SU-DHL-6 (cell line): ENCODE measurements at regions not wholly inside any gene's neighbourhood (a gene's known extent, or its start where the extent isn't known, plus 50 kb on each side); places are given as distances from the start of the nearest gene placed in this dataset.

ENCODE experiments used
- H2AFZ ChIP-seq: fragments of 200-600 bp; sonication (generic); 2 replicates; pipeline ENCODE4 v1.6.1; 2014; ENCODE audit warnings: low read depth, mild to moderate bottlenecking, moderate library complexity, mixed read lengths, antibody characterized with exemption, low read length; ENCODE audit not compliant: severe bottlenecking
- H3F3A ChIP-seq: fragments of 200-600 bp; shearing (Covaris generic); 2 replicates; pipeline ENCODE4 v1.6.0; 2016; ENCODE audit warnings: antibody characterized with exemption, mild to moderate bottlenecking; ENCODE audit not compliant: insufficient read depth
- H3K27ac ChIP-seq: fragments of 200-600 bp; sonication (generic); 2 replicates; pipeline ENCODE4 v1.5.1; 2016; ENCODE audit warnings: low read depth, mild to moderate bottlenecking, low read length, moderate library complexity, mixed read lengths
- H3K27me3 ChIP-seq: fragments of 200-600 bp; sonication (generic), shearing (Covaris generic); 2 replicates; pipeline ENCODE4 v1.6.0; 2014; ENCODE audit warnings: mild to moderate bottlenecking, low read length
- H3K36me3 ChIP-seq: fragments of 200-600 bp; sonication (generic); 2 replicates; pipeline ENCODE4 v1.6.1; 2014; ENCODE audit warnings: mild to moderate bottlenecking, low read length, mixed read lengths
- H3K4me2 ChIP-seq: fragments of 300-600, 200-600 bp; shearing (Covaris generic), sonication (generic); 2 replicates; pipeline ENCODE4 v1.6.0; 2014; ENCODE audit warnings: low read length, low read depth, mild to moderate bottlenecking; ENCODE audit not compliant: poor library complexity, severe bottlenecking
- H3K4me3 ChIP-seq: fragments of 200-600 bp; sonication (generic); 2 replicates; pipeline ENCODE4 v1.5.1; 2014; ENCODE audit warnings: antibody characterized with exemption, low read length, mild to moderate bottlenecking, mixed read lengths; ENCODE audit not compliant: insufficient read depth, poor library complexity, severe bottlenecking
- H3K79me2 ChIP-seq: fragments of 200-600 bp; sonication (generic); 2 replicates; pipeline ENCODE4 v1.6.1; 2014; ENCODE audit warnings: mild to moderate bottlenecking, low read length, moderate library complexity; ENCODE audit not compliant: insufficient read depth
- H3K9ac ChIP-seq: fragments of 200-600 bp; sonication (generic); 2 replicates; pipeline ENCODE4 v1.7.0; 2014; ENCODE audit warnings: mild to moderate bottlenecking, low read length
- H3K9me2 ChIP-seq: fragments of 200-600 bp; sonication (generic); replicated peaks from 2 replicates; pipeline ENCODE4 v1.6.1; 2014; ENCODE audit warnings: low read length; ENCODE audit not compliant: insufficient read depth
- H3K9me3 ChIP-seq: fragments of 200-600 bp; sonication (generic); 2 replicates; pipeline ENCODE4 v1.6.1; 2014; ENCODE audit warnings: low read length, mixed read lengths; ENCODE audit not compliant: insufficient read depth
- H4K20me1 ChIP-seq: fragments of 200-600 bp; sonication (generic); 2 replicates; pipeline ENCODE4 v1.6.1; 2014; ENCODE audit warnings: low read depth, mild to moderate bottlenecking, antibody characterized with exemption, low read length, moderate library complexity, mixed read lengths
- CTCF ChIP-seq: fragments of 200-600 bp; sonication (generic); IDR thresholded peaks from one replicate; pipeline ENCODE4 v1.5.1; 2017; ENCODE audit warnings: antibody characterized with exemption, mild to moderate bottlenecking, low read length, moderate library complexity; ENCODE audit not compliant: insufficient read depth, poor library complexity, severe bottlenecking
- EZH2phosphoT487 ChIP-seq: fragments of 200-600 bp; sonication (generic), shearing (Covaris generic); conservative IDR thresholded peaks from 2 replicates; pipeline ENCODE4 v1.6.1; 2018; ENCODE audit warnings: mild to moderate bottlenecking, antibody characterized with exemption, low read length, moderate library complexity, mixed read lengths

GRCh38 chr18:8556424-8556823 lies 52.8 kb upstream of the RAB12 start:
- Histone ChIP-seq H3K36me3 (no peaks in the 10 kb centered on the region), H3K27me3 (no peaks in the 10 kb centered on the region), H3K4me3 (no peak overlapping the region), H3F3A (no peaks in the 10 kb centered on the region), H3K27ac (no peak overlapping the region), H2AFZ (no peak overlapping the region), H3K4me2 (no peak overlapping the region), H3K79me2 (no peaks in the 10 kb centered on the region), H4K20me1 (no peaks in the 10 kb centered on the region), H3K9me2 (no peaks in the 10 kb centered on the region), H3K9ac (no peak overlapping the region), H3K9me3 (no peaks in the 10 kb centered on the region)
- no peak for TF ChIP-seq EZH2phosphoT487
- no peak for TF ChIP-seq CTCF
